WERI-Rb-1 (cell line): ENCODE measurements at regions not wholly inside any gene's neighbourhood (a gene's known extent, or its start where the extent isn't known, plus 50 kb on each side); places are given as distances from the start of the nearest gene placed in this dataset.
"Not testable (repeated sequence)": the region's sequence is repeated elsewhere in the genome, so short reads cannot be mapped to it uniquely, and the experiment has no call there.

ENCODE experiments used
- DNase-seq: peaks from one replicate; pipeline ENCODE4 v3.0.0-alpha.2; 2020
- H3K27ac ChIP-seq: fragments of 250-450 bp; sonication (Bioruptor Pico); 2 replicates; pipeline ENCODE4 v1.5.1; 2020; ENCODE audit warnings: mild to moderate bottlenecking, moderate library complexity
- H3K27me3 ChIP-seq: fragments of 250-450 bp; sonication (Bioruptor Pico); 2 replicates; pipeline ENCODE4 v1.5.1; 2021; ENCODE audit warnings: mild to moderate bottlenecking, low read depth, moderate library complexity; ENCODE audit not compliant: insufficient read depth, severe bottlenecking
- H3K36me3 ChIP-seq: fragments of 250-450 bp; sonication (Bioruptor Pico); 2 replicates; pipeline ENCODE4 v1.5.1; 2020; ENCODE audit warnings: mild to moderate bottlenecking, moderate library complexity
- H3K4me3 ChIP-seq: 2 replicates; pipeline ENCODE4 v1.5.1; 2011; ENCODE audit warnings: low read depth, mild to moderate bottlenecking, control low read depth, low read length
- H3K9me3 ChIP-seq: fragments of 250-450 bp; sonication (Bioruptor Pico); 2 replicates; pipeline ENCODE4 v1.5.1; 2021; ENCODE audit warnings: mild to moderate bottlenecking, moderate library complexity; ENCODE audit not compliant: severe bottlenecking
- CTCF ChIP-seq: IDR thresholded peaks from 2 replicates; pipeline ENCODE4 v1.5.1; 2011; ENCODE audit warnings: low read depth, mild to moderate bottlenecking, control low read depth, inconsistent platforms, low read length

- no peak for DNase-seq
- TF ChIP-seq CTCF, result no peak
- Histone ChIP-seq H3K27me3 (peaks cover 61% of the 10 kb centered on the region), H3K4me3 (no peak overlapping the region), H3K9me3 (no peaks in the 10 kb centered on the region), H3K27ac (no peak overlapping the region), H3K36me3 (no peaks in the 10 kb centered on the region)
Measured at GRCh38 chr18:22293417-22293816, 124.0 kb downstream of the GATA6 start.

- Histone ChIP-seq H3K4me3 (no peak overlapping the region), H3K27ac (no peak overlapping the region), H3K27me3 (peaks cover 61% of the 10 kb centered on the region), H3K36me3 (no peaks in the 10 kb centered on the region), H3K9me3 (no peaks in the 10 kb centered on the region)
- no peak for DNase-seq
- no peak for TF ChIP-seq CTCF
Measured at GRCh38 chr18:22290004-22290403, 120.6 kb downstream of the GATA6 start.

GRCh38 chr18:22286585-22286984 lies 117.2 kb downstream of the GATA6 start:
- H3K9me3 ChIP-seq, result no peaks in the 10 kb centered on the region
- H3K27me3 ChIP-seq, result peaks cover 70% of the 10 kb centered on the region
- DNase-seq, result no peak
- no peak overlapping the region for H3K27ac ChIP-seq
- no peak overlapping the region for H3K4me3 ChIP-seq
- TF ChIP-seq CTCF, result no peak
- H3K36me3 ChIP-seq, result no peaks in the 10 kb centered on the region

GRCh38 chr18:22285361-22286140 lies 116.2 kb downstream of the GATA6 start:
- Histone ChIP-seq H3K27me3 (peaks cover 77% of the 10 kb centered on the region), H3K36me3 (no peaks in the 10 kb centered on the region), H3K4me3 (no peak overlapping the region), H3K9me3 (no peaks in the 10 kb centered on the region), H3K27ac (no peak overlapping the region)
- TF ChIP-seq CTCF, result no peak
- DNase-seq, result no peak

GRCh38 chr18:22284581-22285360 lies 115.4 kb downstream of the GATA6 start:
- Histone ChIP-seq H3K27me3 (peaks cover 77% of the 10 kb centered on the region), H3K9me3 (no peaks in the 10 kb centered on the region), H3K36me3 (no peaks in the 10 kb centered on the region), H3K4me3 (no peak overlapping the region), H3K27ac (no peak overlapping the region)
- no peak for TF ChIP-seq CTCF
- no peak for DNase-seq

- not testable (repeated sequence) for H3K27ac ChIP-seq, H3K36me3 ChIP-seq, H3K4me3 ChIP-seq, DNase-seq, H3K9me3 ChIP-seq
- peaks cover 85% of the 10 kb centered on the region for H3K27me3 ChIP-seq
Measured at GRCh38 chr18:22283855-22284254, 114.5 kb downstream of the GATA6 start.
